ENCODE measurements at regions not wholly inside any gene's neighbourhood (a gene's known extent, or its start where the extent isn't known, plus 50 kb on each side); places are given as distances from the start of the nearest gene placed in this dataset.
"Not testable (repeated sequence)": the region's sequence is repeated elsewhere in the genome, so short reads cannot be mapped to it uniquely, and the experiment has no call there.

- in situ Hi-C loops (cut with MboI; ENCODE audit: low sequenced_read_pairs) = no loop called here
- Histone ChIP-seq H3K36me3 (replicated peaks) (no peaks in the 10 kb centered on the region), H3K9me3 (no peaks in the 10 kb centered on the region), H3K27me3 (ENCODE audit: low read depth) (no peaks in the 10 kb centered on the region), H3K4me3 (no peak overlapping the region), H3K4me1 (no peaks in the 10 kb centered on the region)
- no peak for DNase-seq (ENCODE audit: low spot score in 2 of 2)
Observed at GRCh38 chr12:59396519-59396918, 199.3 kb upstream of the SLC16A7 start.

- H3K4me1 ChIP-seq; in situ Hi-C loops (cut with MboI; ENCODE audit: low sequenced_read_pairs); DNase-seq (ENCODE audit: low spot score in 2 of 2); H3K27me3 ChIP-seq (ENCODE audit: low read depth); H3K36me3 ChIP-seq (replicated peaks); H3K9me3 ChIP-seq; H3K4me3 ChIP-seq: not testable (repeated sequence)
Observed at GRCh38 chr12:59395310-59395709, 200.5 kb upstream of the SLC16A7 start.

GRCh38 chr12:59393506-59393905, 202.3 kb upstream of the SLC16A7 start:
- in situ Hi-C loops (cut with MboI; ENCODE audit: low sequenced_read_pairs) = no loop called here
- no peak for DNase-seq (ENCODE audit: low spot score in 2 of 2)

GRCh38 chr12:59389968-59390576, 205.8 kb upstream of the SLC16A7 start:
- Histone ChIP-seq H3K36me3 (replicated peaks) (no peaks in the 10 kb centered on the region), H3K4me1 (no peaks in the 10 kb centered on the region), H3K9me3 (no peaks in the 10 kb centered on the region), H3K4me3 (no peak overlapping the region), H3K27me3 (ENCODE audit: low read depth) (no peaks in the 10 kb centered on the region)
- in situ Hi-C loops (cut with MboI; ENCODE audit: low sequenced_read_pairs) = no loop called here
- DNase-seq (ENCODE audit: low spot score in 2 of 2) = no peak

More at GRCh38 chr12:59393506-59393905, 202.3 kb upstream of the SLC16A7 start:
- Histone ChIP-seq H3K4me3 (no peak overlapping the region), H3K4me1 (no peaks in the 10 kb centered on the region), H3K9me3 (no peaks in the 10 kb centered on the region), H3K36me3 (replicated peaks) (no peaks in the 10 kb centered on the region), H3K27me3 (ENCODE audit: low read depth) (no peaks in the 10 kb centered on the region)

GRCh38 chr12:59388694-59389093, 207.1 kb upstream of the SLC16A7 start:
- H3K36me3 ChIP-seq (replicated peaks) = no peaks in the 10 kb centered on the region

GRCh38 chr12:59388176-59388575, 207.7 kb upstream of the SLC16A7 start:
- H3K4me1 ChIP-seq = no peaks in the 10 kb centered on the region
- H3K4me3 ChIP-seq = no peak overlapping the region
- in situ Hi-C loops (cut with MboI; ENCODE audit: low sequenced_read_pairs) = no loop called here
- no peaks in the 10 kb centered on the region for H3K27me3 ChIP-seq (ENCODE audit: low read depth)
- no peaks in the 10 kb centered on the region for H3K36me3 ChIP-seq (replicated peaks)
- H3K9me3 ChIP-seq = no peaks in the 10 kb centered on the region
- DNase-seq (ENCODE audit: low spot score in 2 of 2) = no peak

More at GRCh38 chr12:59388694-59389093, 207.1 kb upstream of the SLC16A7 start:
- DNase-seq (ENCODE audit: low spot score in 2 of 2) = no peak
- no peaks in the 10 kb centered on the region for H3K27me3 ChIP-seq (ENCODE audit: low read depth)
- no peak overlapping the region for H3K4me3 ChIP-seq
- in situ Hi-C loops (cut with MboI; ENCODE audit: low sequenced_read_pairs) = no loop called here
- H3K9me3 ChIP-seq = no peaks in the 10 kb centered on the region
- no peaks in the 10 kb centered on the region for H3K4me1 ChIP-seq

DNA sequence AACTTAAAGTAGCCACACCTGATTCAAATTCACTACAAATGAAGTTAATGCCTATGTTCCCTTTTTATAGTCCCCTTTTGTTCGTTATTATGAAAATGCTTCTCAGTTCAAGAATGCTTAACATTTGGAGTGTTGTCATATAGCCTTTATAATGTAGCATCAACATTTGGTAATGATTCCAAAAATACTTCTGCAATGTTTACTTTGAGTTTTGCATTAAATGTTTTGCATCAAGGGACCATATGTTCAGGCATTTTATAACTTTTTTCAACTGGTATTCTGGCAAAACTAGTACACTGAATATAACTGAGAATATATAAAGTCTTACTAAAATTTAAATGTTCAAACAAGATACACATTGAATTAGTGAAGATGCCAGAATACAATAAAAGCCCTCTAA, 209.6 kb upstream of the SLC16A7 start:
- DNase-seq (ENCODE audit: low spot score in 2 of 2) = no peak
- Histone ChIP-seq H3K4me1 (no peaks in the 10 kb centered on the region), H3K9me3 (no peaks in the 10 kb centered on the region), H3K36me3 (replicated peaks) (no peaks in the 10 kb centered on the region), H3K4me3 (no peak overlapping the region), H3K27me3 (ENCODE audit: low read depth) (no peaks in the 10 kb centered on the region)
- in situ Hi-C loops (cut with MboI; ENCODE audit: low sequenced_read_pairs) = no loop called here

- DNase-seq (ENCODE audit: low spot score in 2 of 2) = no peak
- H3K36me3 ChIP-seq (replicated peaks) = no peaks in the 10 kb centered on the region
- H3K27me3 ChIP-seq (ENCODE audit: low read depth) = no peaks in the 10 kb centered on the region
- no peak overlapping the region for H3K4me3 ChIP-seq
- in situ Hi-C loops (cut with MboI; ENCODE audit: low sequenced_read_pairs) = no loop called here
- no peaks in the 10 kb centered on the region for H3K9me3 ChIP-seq
- H3K4me1 ChIP-seq = no peaks in the 10 kb centered on the region
Observed at GRCh38 chr12:59383079-59383822, 212.6 kb upstream of the SLC16A7 start.

DNA sequence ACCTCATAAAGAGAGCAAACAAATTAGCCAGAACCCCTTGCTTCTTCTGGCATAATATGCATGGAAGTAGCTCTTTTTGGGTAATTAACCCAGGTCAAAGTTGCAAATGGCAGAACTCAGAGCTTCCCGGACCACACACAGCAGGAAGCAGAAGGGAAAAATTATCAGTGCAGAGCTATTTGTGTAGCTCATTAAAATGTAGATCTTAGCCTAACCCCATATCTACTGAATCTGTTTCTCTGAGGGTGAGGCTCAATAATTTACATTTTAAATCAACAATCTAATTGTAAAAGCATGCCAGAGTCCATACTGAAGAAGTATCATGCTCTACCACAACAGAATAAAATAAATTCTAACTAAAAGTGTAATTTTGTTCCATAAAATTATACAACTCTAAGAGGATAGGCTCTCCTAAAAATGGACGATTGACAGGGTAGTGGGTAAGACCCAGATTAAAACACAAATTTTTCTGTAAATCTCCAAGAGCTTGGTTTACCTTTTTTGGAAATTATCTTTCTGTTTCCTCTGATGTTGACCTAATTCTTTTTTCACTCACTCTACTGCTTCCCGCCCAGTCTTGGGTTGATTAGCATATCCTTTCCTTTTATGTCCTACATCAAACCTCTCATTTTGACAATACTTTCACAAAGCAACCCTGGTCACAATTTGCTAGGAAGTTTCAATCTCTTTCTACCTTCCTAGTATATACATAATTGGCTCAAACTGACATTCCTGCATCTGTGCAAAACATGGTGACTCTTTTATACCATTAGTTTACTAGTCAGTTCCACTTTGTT, 213.3 kb upstream of the SLC16A7 start:
- Histone ChIP-seq H3K36me3 (replicated peaks) (no peaks in the 10 kb centered on the region), H3K4me1 (no peaks in the 10 kb centered on the region), H3K4me3 (no peak overlapping the region), H3K9me3 (no peaks in the 10 kb centered on the region), H3K27me3 (ENCODE audit: low read depth) (no peaks in the 10 kb centered on the region)
- in situ Hi-C loops (cut with MboI; ENCODE audit: low sequenced_read_pairs) = no loop called here
- no peak for DNase-seq (ENCODE audit: low spot score in 2 of 2)

- DNase-seq (ENCODE audit: low spot score in 2 of 2) = no peak
- Histone ChIP-seq H3K36me3 (replicated peaks) (no peaks in the 10 kb centered on the region), H3K27me3 (ENCODE audit: low read depth) (no peaks in the 10 kb centered on the region), H3K4me3 (no peak overlapping the region), H3K9me3 (no peaks in the 10 kb centered on the region), H3K4me1 (no peaks in the 10 kb centered on the region)
- in situ Hi-C loops (cut with MboI; ENCODE audit: low sequenced_read_pairs) = no loop called here
Observed at GRCh38 chr12:59381106-59381505, 214.7 kb upstream of the SLC16A7 start.

DNA sequence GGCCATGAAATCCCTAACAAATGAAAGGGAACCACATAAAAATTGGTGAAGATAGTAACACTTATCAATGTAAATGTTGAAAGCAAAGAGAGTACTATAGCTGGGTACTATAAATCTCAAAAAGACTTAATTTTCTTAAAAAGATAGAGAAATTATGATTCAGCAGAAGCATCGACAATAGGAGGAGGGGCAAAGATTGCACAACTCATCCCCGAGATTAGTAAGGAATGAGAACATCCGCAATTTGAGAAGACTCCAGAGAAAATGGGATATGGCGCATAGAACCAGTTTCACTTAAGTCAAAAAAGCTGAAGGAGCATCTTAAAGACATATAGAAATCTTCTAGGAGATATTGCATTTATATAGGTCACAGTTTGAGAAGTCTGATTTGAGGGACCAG, 220.2 kb upstream of the SLC16A7 start:
- Histone ChIP-seq H3K9me3 (no peaks in the 10 kb centered on the region), H3K4me3 (no peak overlapping the region), H3K36me3 (replicated peaks) (no peaks in the 10 kb centered on the region), H3K4me1 (no peaks in the 10 kb centered on the region), H3K27me3 (ENCODE audit: low read depth) (no peaks in the 10 kb centered on the region)
- in situ Hi-C loops (cut with MboI; ENCODE audit: low sequenced_read_pairs) = no loop called here
- DNase-seq (ENCODE audit: low spot score in 2 of 2) = no peak

DNA sequence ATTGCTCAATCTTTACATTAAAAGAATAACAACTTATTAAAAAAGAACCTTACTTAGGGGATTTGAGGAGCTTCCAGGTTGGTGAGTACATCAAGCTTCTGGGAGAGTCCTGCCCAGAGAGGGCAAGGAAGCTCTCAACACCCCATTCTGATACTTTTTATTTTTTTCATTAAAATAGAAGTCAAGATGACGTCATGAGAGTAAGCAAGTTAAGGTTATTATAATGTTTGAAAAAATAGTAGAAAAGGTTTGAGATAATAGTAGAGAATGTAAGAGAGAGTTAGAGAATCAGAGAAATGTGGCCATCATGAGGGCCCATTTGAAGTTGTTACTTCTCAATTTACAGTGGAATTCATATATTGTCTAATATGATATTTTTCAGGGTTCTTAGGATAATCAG, 221.0 kb upstream of the SLC16A7 start:
- Histone ChIP-seq H3K4me3 (no peak overlapping the region), H3K27me3 (ENCODE audit: low read depth) (no peaks in the 10 kb centered on the region), H3K4me1 (no peaks in the 10 kb centered on the region), H3K9me3 (no peaks in the 10 kb centered on the region), H3K36me3 (replicated peaks) (no peaks in the 10 kb centered on the region)
- no peak for DNase-seq (ENCODE audit: low spot score in 2 of 2)
- in situ Hi-C loops (cut with MboI; ENCODE audit: low sequenced_read_pairs) = no loop called here

DNA sequence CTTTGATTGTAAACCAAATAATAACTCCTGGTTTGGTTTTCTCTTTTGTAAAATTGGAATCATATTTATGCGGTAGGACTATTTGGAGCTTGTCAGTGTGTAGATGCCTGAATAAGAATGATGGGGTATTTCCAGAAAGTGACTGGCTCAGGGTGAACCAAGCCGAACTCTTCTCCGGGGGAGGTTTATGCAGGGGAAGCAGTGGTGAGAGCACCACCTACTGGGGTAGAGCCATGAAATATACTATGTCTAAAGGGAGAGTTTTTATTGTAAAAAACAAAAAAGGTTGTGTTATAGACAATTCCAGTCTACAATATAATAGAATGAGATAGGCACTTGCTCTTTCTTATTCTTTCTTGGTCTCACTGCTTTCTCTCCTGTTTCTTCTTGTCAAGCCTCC, 222.9 kb upstream of the SLC16A7 start:
- Histone ChIP-seq H3K27me3 (ENCODE audit: low read depth) (no peaks in the 10 kb centered on the region), H3K4me3 (no peak overlapping the region), H3K9me3 (no peaks in the 10 kb centered on the region), H3K36me3 (replicated peaks) (no peaks in the 10 kb centered on the region), H3K4me1 (no peaks in the 10 kb centered on the region)
- in situ Hi-C loops (cut with MboI; ENCODE audit: low sequenced_read_pairs) = no loop called here
- no peak for DNase-seq (ENCODE audit: low spot score in 2 of 2)

GRCh38 chr12:59370933-59371332, 224.9 kb upstream of the SLC16A7 start:
- in situ Hi-C loops (cut with MboI; ENCODE audit: low sequenced_read_pairs) = no loop called here

More at GRCh38 chr12:59370933-59371332, 224.9 kb upstream of the SLC16A7 start:
- Histone ChIP-seq H3K9me3 (no peaks in the 10 kb centered on the region), H3K4me1 (no peaks in the 10 kb centered on the region), H3K36me3 (replicated peaks) (no peaks in the 10 kb centered on the region), H3K4me3 (no peak overlapping the region), H3K27me3 (ENCODE audit: low read depth) (no peaks in the 10 kb centered on the region)
- no peak for DNase-seq (ENCODE audit: low spot score in 2 of 2)
